ENCODE measurements at regions not wholly inside any gene's neighbourhood (a gene's known extent, or its start where the extent isn't known, plus 50 kb on each side); places are given as distances from the start of the nearest gene placed in this dataset.

GRCh38 chr11:106236295-106236694, 158.8 kb downstream of the AASDHPPT start:
- TF ChIP-seq, protein P1, sequence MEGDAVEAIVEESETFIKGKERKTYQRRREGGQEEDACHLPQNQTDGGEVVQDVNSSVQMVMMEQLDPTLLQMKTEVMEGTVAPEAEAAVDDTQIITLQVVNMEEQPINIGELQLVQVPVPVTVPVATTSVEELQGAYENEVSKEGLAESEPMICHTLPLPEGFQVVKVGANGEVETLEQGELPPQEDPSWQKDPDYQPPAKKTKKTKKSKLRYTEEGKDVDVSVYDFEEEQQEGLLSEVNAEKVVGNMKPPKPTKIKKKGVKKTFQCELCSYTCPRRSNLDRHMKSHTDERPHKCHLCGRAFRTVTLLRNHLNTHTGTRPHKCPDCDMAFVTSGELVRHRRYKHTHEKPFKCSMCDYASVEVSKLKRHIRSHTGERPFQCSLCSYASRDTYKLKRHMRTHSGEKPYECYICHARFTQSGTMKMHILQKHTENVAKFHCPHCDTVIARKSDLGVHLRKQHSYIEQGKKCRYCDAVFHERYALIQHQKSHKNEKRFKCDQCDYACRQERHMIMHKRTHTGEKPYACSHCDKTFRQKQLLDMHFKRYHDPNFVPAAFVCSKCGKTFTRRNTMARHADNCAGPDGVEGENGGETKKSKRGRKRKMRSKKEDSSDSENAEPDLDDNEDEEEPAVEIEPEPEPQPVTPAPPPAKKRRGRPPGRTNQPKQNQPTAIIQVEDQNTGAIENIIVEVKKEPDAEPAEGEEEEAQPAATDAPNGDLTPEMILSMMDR (IDR thresholded peaks at IDR 0.05; ENCODE audit: extremely low read depth in 1 of 2, insufficient read depth in 1 of 2, low read depth in 1 of 2, low read length in 2 of 2) = no peak
- TF ChIP-seq FOS (IDR thresholded peaks at IDR 0.05; ENCODE audit: borderline replicate concordance, insufficient read depth, low read length) = no peak
- TF ChIP-seq POLR2A (IDR thresholded peaks at IDR 0.05; ENCODE audit: low read depth, low read length) = no peak
- no peak for TF ChIP-seq EZH2 (IDR thresholded peaks at IDR 0.05; ENCODE audit: borderline replicate concordance, low read depth, low read length, severe bottlenecking)

Data from endothelial cell of umbilical vein (primary cell).